NOMO-1 treated with DMSO at 0.1 percent for 48 hours (cell line): ENCODE measurements at regions not wholly inside any gene's neighbourhood (a gene's known extent, or its start where the extent isn't known, plus 50 kb on each side); places are given as distances from the start of the nearest gene placed in this dataset.

Experiments used
- DNase-seq: peaks from one replicate; lab custom pipeline; 2025; ENCODE audit not compliant: unreplicated experiment; lab: John Stamatoyannopoulos, UW

DNA sequence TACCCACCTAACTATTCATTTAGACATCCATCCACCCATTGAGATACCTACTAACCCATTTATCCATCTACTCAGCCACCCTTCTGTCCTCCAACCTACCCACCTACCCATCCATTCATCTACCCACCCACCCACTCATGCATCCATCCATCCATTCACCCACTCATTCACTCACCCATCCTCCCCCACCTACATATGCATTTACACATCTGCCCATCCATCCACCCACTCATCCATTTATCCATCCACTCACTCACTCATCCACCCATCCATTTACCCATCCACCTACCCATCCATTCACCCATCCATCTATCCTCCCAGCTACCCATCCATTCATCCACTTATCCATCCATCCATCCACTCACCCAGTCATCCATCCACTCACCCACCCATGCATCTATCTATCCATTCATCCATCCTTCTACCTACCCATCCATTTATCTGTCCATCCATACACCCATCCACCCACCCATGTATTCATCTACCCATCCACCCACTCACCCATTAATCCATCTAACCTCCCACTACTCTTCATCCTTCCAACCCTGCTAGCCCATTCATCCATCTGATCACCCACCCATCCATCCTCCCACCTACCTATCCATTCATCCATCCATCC, 378.7 kb downstream of the CTTN start:
- no peak for DNase-seq

DNA sequence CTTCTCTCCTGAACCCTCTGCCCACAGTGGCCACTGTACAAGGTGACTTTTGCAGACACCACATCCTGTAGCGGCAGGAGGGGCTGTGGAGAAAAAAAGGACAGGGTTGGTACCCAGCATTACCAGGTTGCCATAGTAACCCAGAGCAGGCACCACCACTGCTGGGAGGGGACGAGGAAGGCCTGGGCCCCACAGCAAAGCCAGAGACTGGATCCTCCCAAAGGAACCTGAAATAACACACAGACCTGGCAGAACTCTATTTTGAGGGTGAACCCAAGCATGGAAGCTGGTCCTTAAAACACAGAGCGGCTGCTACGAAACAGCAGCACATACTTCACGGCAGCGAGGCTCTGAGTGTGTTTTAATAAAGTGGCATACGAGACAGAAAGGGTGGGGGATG, 380.6 kb downstream of the CTTN start:
- DNase-seq: no peak

DNA sequence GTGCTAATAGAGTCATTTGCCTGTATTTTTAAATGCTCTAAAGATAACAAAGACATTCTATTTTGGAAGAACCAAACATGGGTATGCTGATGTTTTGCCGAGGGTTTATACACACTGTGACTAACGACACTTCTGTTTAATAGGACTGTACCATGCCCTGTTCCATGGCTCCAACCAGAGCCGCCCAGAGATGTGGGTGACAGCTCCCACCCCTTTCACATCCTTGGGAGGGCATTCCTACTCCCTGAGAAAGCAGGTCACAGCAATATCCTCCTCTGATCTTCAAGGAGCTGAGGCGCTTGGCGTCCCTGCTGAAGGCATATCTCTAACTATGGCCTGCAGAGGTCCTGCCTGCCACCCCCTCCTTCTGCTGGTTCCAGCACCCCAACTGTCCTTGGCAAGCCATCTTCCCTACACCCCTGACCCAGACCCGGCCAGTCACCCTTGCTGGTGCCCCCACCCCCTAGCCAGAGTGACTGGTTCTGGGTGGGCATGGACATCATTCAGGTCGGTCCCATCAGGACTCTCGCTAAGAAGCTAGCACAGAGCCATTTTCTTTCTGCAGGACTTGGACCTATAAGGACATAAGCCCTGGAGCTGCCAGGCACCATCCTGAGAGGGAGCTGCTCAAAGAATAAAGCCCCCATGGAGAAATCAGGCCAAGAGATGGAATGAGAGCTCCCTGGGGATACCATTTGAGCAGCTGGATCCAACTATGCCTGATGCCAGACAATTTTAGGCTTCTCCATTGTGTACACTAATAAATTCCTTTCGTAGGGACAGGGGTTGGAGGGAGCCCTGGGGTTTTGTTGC, 381.3 kb downstream of the CTTN start:
- DNase-seq: no peak

DNA sequence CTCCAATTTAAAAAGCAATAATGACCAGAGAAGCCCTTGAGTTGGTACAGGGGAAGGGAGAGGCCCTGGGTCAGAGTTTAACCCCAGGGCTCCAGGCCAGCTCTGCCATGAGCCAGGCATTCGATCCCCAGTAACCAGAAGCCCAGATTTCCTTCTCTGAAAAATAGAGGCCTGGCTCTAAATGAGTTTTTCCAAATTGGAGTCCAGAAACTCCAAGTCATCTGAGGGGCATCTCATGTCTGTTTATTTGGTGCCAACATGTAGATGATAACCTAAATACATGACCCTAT, 381.9 kb downstream of the CTTN start:
- no peak for DNase-seq

DNA sequence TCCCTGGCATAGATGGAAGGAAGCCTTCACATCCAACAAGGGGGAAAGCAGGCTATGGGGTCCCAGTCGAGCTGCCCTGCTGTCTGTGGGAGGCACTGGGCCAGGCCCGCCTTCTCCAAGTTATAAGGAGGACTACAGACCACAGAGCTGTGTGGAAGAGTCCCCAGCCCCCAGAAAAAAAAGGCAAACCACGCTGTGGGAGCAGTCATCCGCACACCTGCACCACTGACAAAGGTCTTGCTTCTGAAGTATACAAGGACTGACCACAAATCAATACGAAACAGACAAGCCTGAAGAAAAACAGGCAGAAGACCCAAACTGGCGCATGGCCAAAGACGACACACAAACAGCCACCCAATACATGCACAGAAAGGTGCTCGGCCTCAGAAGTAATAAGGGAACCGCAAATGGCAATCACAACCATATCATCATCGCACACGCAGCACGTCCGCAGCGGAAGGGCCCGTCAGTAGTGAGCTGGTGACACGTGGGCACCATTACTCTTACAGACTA, 384.1 kb downstream of the CTTN start:
- DNase-seq: no peak

DNA sequence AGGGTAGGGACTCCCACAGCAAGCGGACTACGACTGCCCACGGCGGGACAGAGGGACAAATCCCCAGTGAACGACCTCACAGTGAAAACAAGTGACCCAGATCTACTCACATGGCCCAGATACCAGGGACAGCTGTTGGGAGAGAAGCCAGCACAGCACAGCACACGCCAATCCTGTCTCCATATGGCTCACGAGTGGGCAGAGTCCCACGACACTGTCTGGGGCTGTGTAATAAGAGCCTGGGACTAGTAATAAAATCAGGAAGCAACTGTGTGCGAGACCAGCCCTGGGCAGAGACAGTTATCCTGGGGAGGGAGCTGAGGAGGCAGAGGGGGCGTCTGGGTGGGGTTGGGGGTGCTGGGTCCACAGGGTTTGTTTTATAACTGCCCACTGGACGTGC, 385.0 kb downstream of the CTTN start:
- DNase-seq: no peak

DNA sequence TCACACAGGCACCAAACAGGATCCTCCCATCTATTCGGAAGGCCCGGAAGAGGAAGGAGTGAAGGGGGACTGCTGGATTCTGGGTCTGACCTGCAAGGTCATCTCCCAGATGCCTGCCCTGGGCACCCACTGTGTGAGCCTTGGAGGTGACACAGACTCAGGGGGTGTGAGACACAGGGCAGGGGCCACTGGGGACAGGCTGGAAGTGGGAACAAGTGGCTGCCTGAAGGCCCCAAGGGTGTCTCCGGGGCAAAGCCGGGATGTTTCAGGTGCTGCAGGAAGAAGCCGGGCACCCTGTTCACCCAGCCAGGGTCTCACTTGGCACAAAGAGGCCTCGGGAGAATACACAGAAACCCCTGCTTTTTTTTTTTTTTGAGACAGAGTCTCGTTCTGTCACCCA, 385.5 kb downstream of the CTTN start:
- no peak for DNase-seq

DNA sequence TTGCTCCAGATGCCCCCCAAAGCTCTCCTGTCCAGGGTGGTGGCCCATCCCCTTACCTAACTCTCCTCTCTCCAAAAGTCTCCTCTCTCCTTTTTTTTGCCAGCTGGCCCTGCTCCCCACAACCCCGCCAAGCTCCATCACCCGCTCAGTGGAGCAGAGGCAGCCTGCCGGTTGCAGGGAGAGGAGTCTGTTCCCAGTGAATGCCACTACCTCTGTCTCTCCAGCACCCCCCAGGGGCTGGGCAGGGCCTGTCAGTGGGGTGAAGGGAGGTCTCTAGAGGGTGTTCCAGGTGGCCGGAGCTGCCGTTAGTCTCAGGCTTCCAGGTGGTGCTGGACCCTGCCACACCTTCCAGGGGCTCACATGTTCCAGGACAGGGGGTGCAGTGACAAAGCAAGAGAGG, 387.0 kb downstream of the CTTN start:
- DNase-seq: no peak

DNA sequence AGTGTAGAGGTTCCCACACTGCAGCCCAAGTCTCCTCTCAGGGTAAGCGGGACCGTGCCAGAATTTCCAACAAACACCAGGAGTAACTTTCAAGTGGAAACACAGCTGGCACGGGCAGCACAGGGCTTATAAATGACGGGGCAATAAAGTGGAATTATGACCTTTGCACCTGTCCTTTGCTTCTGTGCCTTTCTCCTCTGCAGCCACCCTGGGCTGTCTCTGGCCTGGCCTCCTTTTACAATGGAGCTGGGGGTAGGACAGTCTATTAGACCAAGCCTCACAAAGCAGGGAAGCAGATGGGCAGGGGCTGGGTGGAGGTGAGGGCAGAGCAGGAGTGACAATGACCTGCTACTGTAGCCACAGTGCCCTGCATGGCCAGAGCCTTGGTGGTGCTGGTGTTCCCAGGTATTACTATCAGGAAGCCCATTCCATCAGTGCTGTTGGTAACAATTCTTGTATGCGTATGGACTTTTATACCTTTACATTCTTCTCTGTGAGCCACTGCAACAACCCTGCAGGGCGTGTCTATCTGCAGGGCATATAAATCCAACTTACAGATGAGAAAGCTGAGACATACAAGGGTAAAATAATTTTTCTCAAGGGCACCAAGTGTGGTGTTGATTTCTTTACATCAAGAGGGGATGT, 387.8 kb downstream of the CTTN start:
- no peak for DNase-seq

DNA sequence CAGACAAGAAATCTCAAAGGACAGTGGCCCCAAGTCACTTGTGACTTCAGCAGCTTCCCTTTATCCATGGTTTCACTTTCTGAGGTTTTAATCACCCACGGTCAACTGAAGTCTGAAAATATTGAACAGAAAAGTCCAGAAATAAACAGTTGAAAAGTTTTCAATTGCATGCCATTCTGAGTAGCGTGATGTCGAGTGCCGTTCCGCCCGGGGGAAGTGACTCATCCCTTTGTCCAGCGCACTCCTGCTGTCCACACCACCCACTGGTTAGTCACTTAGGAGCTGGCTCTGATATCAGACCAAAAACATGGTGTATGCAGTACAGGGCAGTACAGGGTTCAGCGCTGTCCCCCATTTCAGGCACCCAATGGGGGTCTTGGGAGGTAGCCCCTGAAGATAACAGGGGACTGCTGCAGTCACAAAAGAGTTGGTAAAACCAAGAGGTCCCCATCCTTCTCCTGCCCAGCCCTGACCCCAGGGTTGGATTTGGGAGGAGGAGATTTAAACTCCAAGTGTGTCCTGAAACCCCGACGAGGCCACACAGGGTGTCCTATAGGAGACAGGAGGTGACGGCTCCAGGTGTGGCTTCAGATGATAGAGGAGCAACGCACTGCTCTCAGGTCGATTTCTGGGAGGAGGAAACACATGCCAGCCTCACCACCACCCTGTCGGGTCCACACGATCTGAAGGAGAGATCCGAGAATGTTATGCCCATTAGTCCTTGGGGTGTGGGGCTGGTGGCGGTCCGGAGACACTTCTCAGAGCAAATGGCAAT, 390.1 kb downstream of the CTTN start:
- DNase-seq: no peak

DNA sequence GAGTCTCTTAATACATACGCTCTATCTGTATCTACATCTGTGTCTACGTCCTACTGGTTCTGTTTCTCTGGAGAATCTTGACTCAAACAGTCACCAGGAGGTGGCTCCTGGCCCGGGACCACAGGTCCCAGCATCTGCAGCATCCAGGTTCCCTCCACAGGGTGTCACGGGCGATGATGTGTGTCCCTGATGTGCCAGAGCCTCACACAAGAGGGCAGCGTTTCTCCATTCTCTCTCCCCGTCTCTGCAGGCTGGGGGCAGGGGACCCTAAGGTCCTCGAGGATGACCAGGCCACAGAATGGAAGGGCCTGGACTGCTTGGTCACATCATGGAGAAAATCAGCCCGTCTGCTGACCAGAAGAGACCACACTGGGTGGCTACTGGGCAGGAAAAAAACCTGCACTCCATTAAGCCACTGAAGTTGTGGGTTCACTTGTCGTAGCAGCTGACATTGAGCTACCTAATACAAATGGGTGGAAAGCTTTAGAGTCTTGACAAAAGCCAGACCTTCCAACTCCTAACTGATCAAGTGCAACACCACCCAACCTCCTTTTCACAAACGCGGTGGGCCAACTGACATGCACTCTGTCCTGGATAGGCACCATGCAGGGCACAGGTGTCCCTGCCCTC, 392.5 kb downstream of the CTTN start:
- no peak for DNase-seq

DNA sequence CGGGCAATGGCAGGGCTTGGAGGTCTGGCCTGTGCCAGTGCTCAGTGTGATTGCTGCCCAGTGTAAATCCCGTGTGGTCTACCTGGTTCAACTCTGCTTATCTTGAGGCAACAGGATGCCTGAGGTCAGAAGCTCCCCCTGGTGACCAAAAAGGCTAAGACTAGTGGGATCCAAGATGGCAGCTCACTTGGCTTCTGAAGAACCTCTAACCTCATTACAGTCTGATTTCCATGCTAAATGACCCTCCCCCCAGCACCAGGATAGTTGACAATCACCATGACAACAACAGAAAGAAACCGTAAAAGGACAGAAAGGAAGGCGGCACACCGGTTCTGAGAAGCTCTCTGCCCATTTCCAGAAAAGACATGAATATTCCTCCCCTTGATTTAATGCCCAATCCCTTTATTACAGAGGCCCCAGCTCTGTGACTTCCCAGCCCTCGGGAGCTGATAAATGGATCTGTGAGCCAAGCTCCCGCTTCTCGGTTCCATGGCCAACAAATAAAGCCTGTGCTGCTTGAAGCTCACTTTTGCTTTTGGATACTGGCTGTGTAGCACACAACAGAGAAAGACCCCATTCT, 398.4 kb downstream of the CTTN start:
- no peak for DNase-seq

DNA sequence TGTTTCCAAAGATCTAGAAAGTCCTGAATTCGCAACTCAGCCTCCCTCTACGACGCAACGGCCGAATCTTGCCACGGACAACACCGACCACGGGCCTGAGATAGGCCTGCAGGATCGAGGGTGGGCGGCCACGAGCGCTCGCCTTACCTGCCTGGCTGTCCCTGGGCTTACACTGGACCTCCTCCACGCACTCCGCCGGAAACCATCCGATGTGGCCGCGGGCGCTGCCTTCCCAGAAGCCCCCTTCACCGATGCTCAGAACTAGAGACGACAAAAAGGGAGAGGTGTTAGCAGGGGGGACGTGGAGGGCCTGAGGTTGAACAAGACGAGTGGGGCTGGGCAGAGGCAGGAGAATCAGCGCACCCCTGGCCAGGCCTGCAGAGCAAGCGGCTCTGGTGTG, 400.0 kb downstream of the CTTN start:
- DNase-seq: no peak

DNA sequence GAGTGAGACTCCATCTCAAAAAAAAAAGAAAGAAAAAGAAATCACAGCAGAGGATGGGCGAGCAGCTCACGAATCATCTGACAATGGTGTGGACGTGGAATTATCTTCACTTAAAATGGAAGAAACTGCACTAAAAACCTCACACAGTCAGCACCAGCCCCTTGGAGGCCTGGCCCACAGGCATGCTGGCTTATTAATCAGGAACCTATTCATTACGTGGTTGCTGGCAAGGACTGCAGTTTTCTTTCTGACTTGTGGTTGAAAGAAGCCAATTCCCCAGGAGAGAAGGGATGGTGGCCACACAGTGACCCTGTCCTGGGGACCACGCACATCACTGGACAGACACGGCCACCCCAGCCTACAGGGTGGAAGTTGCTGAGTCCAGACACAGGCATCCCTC, 401.1 kb downstream of the CTTN start:
- no peak for DNase-seq

DNA sequence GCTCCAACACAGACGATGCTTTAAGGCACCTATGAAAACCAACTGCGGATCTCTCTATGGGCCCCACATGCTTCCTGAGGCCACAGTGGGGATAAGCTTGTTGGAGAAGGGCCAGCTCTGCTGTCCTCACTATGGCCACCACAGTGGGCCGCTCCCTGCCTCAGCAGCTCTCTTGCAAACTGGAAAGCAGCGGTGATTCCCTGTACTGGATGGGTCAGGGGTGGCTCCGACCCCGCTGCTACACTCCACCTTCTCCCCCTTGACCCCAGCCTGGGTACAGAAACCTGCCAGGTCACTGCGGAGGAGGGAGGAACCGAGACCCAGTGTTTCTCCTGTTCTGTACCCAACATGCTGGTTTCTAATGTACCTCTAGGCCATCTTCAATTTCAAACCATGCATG, 403.9 kb downstream of the CTTN start:
- no peak for DNase-seq

DNA sequence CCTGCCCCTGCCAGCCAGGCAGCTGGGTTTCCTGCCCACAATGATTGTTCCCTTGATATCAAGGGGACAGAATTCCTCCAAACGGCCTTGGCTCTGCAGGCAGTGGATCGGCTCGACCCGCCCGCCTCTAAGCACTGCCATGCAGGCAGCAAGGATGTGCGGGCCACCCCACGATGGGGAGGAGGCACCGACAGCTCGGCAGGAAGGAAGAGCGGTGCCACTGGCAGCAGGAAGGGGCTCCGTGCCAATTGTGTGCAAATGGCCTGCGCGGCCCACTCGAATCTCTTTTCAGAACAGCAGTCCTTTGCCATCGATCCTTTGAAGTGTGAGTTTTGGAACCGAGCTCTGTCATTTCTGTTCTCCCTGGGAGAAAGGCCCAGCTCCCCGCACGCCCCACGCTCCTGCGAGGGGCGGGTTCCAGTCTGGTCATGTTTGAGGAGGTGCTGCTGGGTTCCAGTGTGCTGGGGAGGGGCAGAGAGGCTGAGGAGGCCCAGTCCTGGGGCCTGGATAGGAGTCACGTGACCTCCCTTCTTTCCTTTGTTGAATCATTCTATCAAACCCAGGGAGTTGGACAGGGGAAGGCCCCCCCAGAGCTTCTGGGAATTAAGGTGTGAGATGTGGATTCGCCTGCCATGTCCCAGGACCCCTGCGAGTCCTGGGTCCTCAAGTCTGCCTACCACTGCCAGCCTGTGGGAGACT, 406.0 kb downstream of the CTTN start:
- no peak for DNase-seq

DNA sequence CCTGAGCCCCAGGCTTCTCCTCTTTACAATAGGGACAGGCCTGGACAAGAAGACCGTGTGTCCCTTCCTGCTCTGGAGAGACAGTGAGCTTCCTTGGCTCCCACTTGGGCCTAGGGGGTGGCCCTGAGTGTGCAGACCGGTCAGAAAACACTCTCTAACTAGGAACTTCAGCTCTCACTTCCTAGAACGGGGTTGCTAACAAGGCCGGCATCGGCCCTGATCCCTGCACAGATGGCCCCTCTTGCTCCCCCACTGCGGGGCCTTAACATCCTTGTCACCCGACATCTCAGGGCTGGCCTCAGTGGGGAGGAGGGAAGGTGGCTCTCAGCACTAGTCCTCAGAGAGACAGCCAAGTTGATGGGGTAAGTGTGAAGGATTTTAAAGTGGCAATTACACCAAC, 406.9 kb downstream of the CTTN start:
- no peak for DNase-seq

DNA sequence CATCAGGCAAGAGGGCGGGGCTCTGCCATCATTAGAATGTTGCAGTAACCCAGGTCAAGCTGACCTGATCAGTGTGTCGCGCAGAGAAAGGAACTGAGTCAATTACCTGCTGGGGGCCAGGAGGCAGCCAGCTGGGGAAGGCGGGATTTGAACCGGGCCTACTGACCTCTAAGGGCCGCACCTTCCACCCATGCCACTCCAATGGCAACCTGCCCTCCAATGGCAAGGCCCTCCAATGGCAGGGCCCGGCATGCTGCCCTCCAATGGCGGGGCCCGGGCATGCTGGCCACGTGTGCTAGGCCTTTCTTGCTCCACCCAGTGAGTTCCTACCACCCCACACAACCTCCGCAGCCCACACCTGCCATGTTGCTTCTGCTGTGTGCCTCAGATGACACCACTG, 407.6 kb downstream of the CTTN start:
- DNase-seq: no peak

DNA sequence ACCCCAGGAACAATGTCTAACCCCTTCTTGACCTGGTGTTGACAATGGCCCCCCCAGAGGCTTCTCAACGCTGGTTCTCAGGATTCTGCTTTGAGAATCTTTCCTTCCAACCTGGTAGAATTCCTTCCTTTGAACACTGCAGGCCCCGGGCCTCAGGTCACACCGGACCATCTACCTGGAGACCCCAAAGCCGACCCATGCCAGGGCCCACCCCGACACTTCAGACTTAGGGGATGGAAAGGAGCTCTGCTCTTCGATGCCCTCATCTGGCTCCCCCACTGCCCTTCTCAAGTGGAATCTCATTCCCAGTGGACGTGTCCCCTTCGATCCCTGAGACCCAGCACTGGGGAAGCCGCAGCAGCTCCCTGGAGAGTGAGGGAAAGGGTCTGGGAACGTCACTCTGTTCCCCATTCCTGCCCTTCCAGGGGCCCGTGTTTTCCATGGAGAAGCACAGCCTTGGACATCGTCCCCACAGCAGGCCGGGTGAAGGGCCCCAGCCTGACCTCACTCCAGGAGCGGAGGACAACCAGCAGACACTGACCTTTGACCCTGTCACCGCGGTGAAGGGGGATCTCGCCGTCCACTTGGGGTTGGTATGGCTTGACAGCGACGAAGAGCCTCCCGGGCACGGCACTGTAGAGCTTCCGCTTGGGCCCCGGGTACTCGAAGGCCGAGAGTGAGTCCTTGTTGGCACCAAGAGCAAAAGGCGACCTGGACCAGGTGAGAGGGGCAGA, 408.3 kb downstream of the CTTN start:
- no peak for DNase-seq

DNA sequence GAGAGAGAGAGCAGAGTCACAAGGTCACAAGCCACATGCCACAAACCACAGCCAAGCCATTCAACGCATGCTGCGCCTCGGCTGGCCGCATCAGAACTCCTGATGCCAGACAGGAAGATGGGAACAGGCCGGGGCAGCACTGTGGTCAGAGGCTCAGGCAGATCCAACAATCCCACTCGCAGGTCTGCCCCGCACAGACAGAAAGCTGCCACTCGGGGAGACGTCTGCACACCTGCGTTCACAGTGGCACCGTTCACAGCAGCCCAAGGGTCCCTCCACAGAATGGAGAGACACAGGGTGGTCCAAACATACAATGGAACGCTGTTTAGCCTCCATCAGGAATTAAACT, 408.8 kb downstream of the CTTN start:
- no peak for DNase-seq
